Choroid plexus epithelial cell (primary cell): ENCODE measurements at regions not wholly inside any gene's neighbourhood (a gene's known extent, or its start where the extent isn't known, plus 50 kb on each side); places are given as distances from the start of the nearest gene placed in this dataset.

Experiments
- DNase-seq: peaks from one replicate; pipeline ENCODE4 v3.0.0-alpha.2; 2010; ENCODE audit warnings: low read depth
- H3K4me3 ChIP-seq: 2 replicates; pipeline ENCODE4 v1.5.1; 2011; ENCODE audit warnings: low read depth, mild to moderate bottlenecking, control low read depth, low read length, moderate library complexity
- CTCF ChIP-seq: conservative IDR thresholded peaks from 2 replicates; pipeline ENCODE4 v1.5.1; 2011; ENCODE audit warnings: low read depth, mild to moderate bottlenecking, control low read depth, inconsistent platforms, low read length, moderate library complexity

- no peak overlapping the region for H3K4me3 ChIP-seq
- DNase-seq = peak; percentile 32
- TF ChIP-seq CTCF = no peak
Measured at GRCh38 chr18:29171892-29172755, 995.2 kb upstream of the CDH2 start.

- TF ChIP-seq CTCF = no peak
- H3K4me3 ChIP-seq = no peak overlapping the region
- no peak for DNase-seq
Measured at GRCh38 chr18:29169599-29169998, 992.7 kb upstream of the CDH2 start.

GRCh38 chr18:29164993-29165599 lies 988.2 kb upstream of the CDH2 start:
- H3K4me3 ChIP-seq = no peak overlapping the region
- peak; percentile 90 for DNase-seq
- TF ChIP-seq CTCF = no peak

GRCh38 chr18:29164020-29164706 lies 987.2 kb upstream of the CDH2 start:
- TF ChIP-seq CTCF = no peak
- peak; percentile 86 for DNase-seq
- no peak overlapping the region for H3K4me3 ChIP-seq

- TF ChIP-seq CTCF = no peak
- DNase-seq = no peak
- no peak overlapping the region for H3K4me3 ChIP-seq
Measured at GRCh38 chr18:29163596-29163995, 986.7 kb upstream of the CDH2 start.

GRCh38 chr18:29161429-29161828 lies 984.5 kb upstream of the CDH2 start:
- H3K4me3 ChIP-seq = no peak overlapping the region
- TF ChIP-seq CTCF = no peak
- DNase-seq = no peak
